Activated T-cell treated with anti-CD3 and anti-CD28 coated beads, Interleukin-2, amount 50 U/mL, for 4 hours (primary cell): ENCODE measurements at regions not wholly inside any gene's neighbourhood (a gene's known extent, or its start where the extent isn't known, plus 50 kb on each side); places are given as distances from the start of the nearest gene placed in this dataset.
"Not testable (repeated sequence)": the region's sequence is repeated elsewhere in the genome, so short reads cannot be mapped to it uniquely, and the experiment has no call there.

Experiments used
- ATAC-seq, 2 donors: fragments of 200-7000 bp; cut with Tn5 transposase; one replicate each; pipeline ENCODE4 v1.10.0; 2021
- DNase-seq: peaks from one replicate; pipeline ENCODE4 v3.0.0-alpha.2; 2020
- H3K27me3 Mint-ChIP-seq: one replicate; pipeline ENCODE4 v1.8.0; 2021; ENCODE audit warnings: low read depth, mixed read lengths
- H3K36me3 Mint-ChIP-seq: one replicate; pipeline ENCODE4 v1.8.0; 2022; ENCODE audit warnings: mixed read lengths; ENCODE audit not compliant: insufficient read depth
- H3K4me1 Mint-ChIP-seq: one replicate; pipeline ENCODE4 v1.8.0; 2021; ENCODE audit warnings: low read depth, mixed read lengths
- H3K4me3 Mint-ChIP-seq: one replicate; pipeline ENCODE4 v1.8.0; 2021; ENCODE audit warnings: mild to moderate bottlenecking, moderate library complexity, mixed read lengths
- H3K9me3 Mint-ChIP-seq: one replicate; pipeline ENCODE4 v1.8.0; 2021; ENCODE audit warnings: mixed read lengths

DNA sequence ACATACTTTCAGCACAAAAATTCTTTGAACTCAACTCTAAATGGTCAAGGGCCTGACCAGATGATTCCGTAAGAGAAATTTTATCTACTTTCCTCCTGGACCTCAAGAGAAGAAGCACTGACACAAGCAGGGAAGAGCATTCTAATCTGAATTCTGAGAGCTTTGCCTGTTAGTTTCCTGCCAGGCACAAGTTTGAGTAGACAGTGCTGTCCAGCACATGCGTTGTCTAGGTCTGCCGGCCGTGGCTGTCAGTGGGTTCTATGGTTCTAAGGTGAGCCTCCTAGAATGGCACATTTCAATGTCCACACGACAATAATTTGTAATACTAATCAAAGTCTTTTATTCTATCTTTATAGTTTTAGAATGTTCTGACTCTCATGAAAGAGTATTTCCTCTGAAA lies 91.9 kb downstream of the RFPL4B start:
- H3K27me3 Mint-ChIP-seq, result no peaks in the 10 kb centered on the region
- H3K4me3 Mint-ChIP-seq, result no peak overlapping the region
- no peaks in the 10 kb centered on the region for H3K36me3 Mint-ChIP-seq
- ATAC-seq (no peak), DNase-seq (no peak)
- no peaks in the 10 kb centered on the region for H3K9me3 Mint-ChIP-seq
- no peaks in the 10 kb centered on the region for H3K4me1 Mint-ChIP-seq

DNA sequence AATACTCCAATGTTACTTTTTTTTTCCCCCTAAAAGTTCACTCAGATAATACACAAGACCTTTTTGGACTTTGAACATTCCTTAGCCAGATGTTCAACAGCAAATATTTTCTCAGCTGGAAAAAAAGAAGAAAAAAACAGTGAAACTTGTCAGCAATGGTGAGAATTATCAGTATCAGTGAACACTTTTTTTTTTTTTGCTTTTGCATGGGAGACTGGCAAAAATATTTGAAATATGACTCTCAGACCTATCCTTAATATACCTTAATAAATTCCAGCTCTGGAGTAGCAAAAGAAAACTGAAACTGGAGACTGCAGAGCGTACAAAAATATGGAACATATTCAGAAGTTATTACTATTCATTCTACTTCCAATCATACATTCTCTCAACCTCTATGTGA lies 92.3 kb downstream of the RFPL4B start:
- H3K9me3 Mint-ChIP-seq, result no peaks in the 10 kb centered on the region
- H3K4me3 Mint-ChIP-seq, result no peak overlapping the region
- ATAC-seq (no peak), DNase-seq (no peak)
- no peaks in the 10 kb centered on the region for H3K27me3 Mint-ChIP-seq
- H3K4me1 Mint-ChIP-seq, result no peaks in the 10 kb centered on the region
- H3K36me3 Mint-ChIP-seq, result no peaks in the 10 kb centered on the region

- ATAC-seq, result no peak
- Mint-ChIP-seq H3K4me1 (no peaks in the 10 kb centered on the region), H3K27me3 (no peaks in the 10 kb centered on the region), H3K9me3 (no peaks in the 10 kb centered on the region), H3K36me3 (no peaks in the 10 kb centered on the region), H3K4me3 (no peak overlapping the region)
- no peak for DNase-seq
Observed at GRCh38 chr6:112441607-112442006, 94.5 kb downstream of the RFPL4B start.

DNA sequence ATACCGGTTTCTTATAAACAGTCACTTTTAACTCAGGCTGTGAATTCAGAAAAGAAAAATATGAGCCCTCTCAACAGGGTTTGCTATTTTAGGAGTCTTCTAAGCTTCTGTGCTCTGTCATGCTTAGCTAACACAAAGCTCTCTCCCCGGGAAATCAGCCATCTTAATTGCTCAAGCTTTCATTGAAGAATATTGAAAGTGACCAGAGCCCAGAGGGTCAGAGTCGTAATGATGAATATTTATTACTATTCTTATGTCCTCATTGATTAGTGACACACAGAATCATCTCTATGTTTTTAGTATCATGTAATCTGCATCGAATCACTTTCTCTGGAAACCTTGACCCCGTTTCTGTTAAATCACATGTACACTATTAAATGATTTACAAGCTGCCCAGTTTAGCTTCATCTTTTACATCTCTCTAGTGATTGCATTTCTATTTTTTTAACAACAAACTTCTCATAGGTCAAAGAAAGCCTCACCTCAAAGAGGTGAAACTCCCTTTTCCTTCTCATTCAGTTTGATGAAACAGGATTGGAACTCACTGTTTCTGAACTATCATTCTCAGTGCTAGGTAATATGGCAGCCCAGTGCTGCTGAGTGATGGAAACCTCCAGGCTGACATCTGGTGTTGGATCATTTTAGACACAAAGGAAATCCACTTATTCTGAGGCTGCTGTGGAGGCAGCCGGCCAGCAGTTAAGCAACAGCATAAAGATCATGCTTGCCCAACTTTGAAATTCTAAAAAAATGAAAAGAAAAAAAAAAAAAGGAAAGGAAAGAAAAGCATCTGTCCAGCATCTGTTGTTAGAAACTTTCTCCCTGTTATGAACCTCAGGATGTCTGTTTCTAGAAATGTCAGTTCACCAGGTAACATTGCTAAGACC lies 96.3 kb downstream of the RFPL4B start:
- Mint-ChIP-seq H3K36me3 (no peaks in the 10 kb centered on the region), H3K9me3 (no peaks in the 10 kb centered on the region), H3K4me3 (no peak overlapping the region), H3K27me3 (no peaks in the 10 kb centered on the region), H3K4me1 (no peaks in the 10 kb centered on the region)
- DNase-seq (no peak), ATAC-seq (no peak)

DNA sequence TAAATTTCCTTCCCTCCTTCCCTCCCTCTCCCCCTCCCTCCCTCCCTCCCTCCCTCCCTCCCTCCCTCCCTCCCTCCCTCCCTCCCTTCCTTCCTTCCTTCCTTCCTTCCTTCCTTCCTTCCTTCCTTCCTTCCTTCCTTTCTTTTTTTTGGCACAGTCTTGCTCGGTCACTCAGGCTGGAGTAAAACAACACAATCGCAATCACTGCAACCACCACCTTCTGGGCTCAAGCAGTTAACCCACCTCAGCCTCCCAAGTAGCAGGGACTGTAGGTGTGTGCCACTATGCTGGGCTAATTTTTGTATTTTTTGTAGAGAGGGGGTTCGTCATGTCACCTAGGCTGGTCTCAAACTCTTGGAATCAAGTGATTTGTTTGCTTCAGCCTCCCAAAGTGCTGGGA lies 101.7 kb downstream of the RFPL4B start:
- not testable (repeated sequence) for H3K36me3 Mint-ChIP-seq, H3K4me1 Mint-ChIP-seq, ATAC-seq, H3K27me3 Mint-ChIP-seq, DNase-seq, H3K4me3 Mint-ChIP-seq, H3K9me3 Mint-ChIP-seq

- H3K27me3 Mint-ChIP-seq, result no peaks in the 10 kb centered on the region
- ATAC-seq (no peak), DNase-seq (no peak)
- no peak overlapping the region for H3K4me3 Mint-ChIP-seq
- H3K4me1 Mint-ChIP-seq, result no peaks in the 10 kb centered on the region
- H3K9me3 Mint-ChIP-seq, result peaks cover 8% of the 10 kb centered on the region
- no peaks in the 10 kb centered on the region for H3K36me3 Mint-ChIP-seq
Observed at GRCh38 chr6:112450663-112451062, 103.5 kb downstream of the RFPL4B start.

DNA sequence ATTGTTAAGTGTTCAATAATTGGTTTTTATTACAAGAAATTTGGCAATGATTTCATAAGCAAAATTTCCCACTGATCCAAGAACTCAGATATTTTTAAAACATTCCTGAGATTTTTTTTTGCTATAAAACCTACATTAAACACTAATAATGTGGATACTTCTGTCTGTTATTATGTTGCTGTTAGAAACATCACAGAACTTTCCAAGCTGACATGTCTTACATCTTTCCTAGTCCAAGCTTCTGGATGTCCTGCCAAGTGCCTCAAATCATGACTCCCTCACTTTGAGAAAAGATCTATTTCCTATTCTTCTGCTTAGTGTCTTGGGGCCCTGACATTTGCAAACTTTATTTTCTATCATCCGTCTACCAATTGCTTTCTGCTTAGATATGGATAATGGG lies 110.8 kb downstream of the RFPL4B start:
- no peaks in the 10 kb centered on the region for H3K27me3 Mint-ChIP-seq
- H3K4me3 Mint-ChIP-seq, result no peak overlapping the region
- DNase-seq, result no peak
- H3K36me3 Mint-ChIP-seq, result no peaks in the 10 kb centered on the region
- H3K4me1 Mint-ChIP-seq, result no peaks in the 10 kb centered on the region
- H3K9me3 Mint-ChIP-seq, result no peaks in the 10 kb centered on the region
- ATAC-seq, result no peak

DNA sequence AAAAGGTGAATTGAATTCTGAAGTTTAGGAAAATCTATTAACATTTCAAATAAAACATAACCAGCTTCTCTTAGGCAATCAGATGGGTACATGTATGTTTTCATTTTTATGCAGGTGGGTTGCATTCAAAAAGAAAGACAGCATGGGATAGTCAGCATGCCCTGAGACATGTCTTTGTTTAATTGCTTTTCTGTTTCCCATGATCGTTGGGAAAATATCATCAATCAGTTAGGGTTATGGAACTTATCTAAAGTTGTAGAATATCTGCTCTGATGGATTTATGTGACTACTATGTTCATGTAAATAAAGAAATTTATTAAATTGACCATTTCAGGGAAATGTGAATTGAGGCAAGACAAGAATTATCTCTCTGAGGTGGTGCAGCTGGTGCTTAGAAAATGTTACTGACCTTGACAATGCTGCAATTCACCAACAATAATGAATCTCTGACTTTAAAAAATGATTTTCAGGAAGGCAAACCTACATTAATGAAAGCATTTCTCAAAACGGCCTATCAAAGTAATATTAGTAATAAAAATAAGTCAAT lies 112.7 kb downstream of the RFPL4B start:
- H3K36me3 Mint-ChIP-seq, result no peaks in the 10 kb centered on the region
- ATAC-seq (no peak), DNase-seq (no peak)
- no peaks in the 10 kb centered on the region for H3K9me3 Mint-ChIP-seq
- no peak overlapping the region for H3K4me3 Mint-ChIP-seq
- H3K27me3 Mint-ChIP-seq, result no peaks in the 10 kb centered on the region
- no peaks in the 10 kb centered on the region for H3K4me1 Mint-ChIP-seq

- H3K36me3 Mint-ChIP-seq, result no peaks in the 10 kb centered on the region
- no peak overlapping the region for H3K4me3 Mint-ChIP-seq
- no peaks in the 10 kb centered on the region for H3K4me1 Mint-ChIP-seq
- DNase-seq (no peak), ATAC-seq (no peak)
- H3K9me3 Mint-ChIP-seq, result no peaks in the 10 kb centered on the region
- no peaks in the 10 kb centered on the region for H3K27me3 Mint-ChIP-seq
Observed at GRCh38 chr6:112464901-112465665, 118.0 kb downstream of the RFPL4B start.

GRCh38 chr6:112466373-112467151 lies 119.4 kb downstream of the RFPL4B start:
- no peak for ATAC-seq
- H3K4me1 Mint-ChIP-seq, result no peaks in the 10 kb centered on the region
- no peak for DNase-seq
- no peaks in the 10 kb centered on the region for H3K27me3 Mint-ChIP-seq
- H3K9me3 Mint-ChIP-seq, result no peaks in the 10 kb centered on the region
- H3K4me3 Mint-ChIP-seq, result no peak overlapping the region
- H3K36me3 Mint-ChIP-seq, result no peaks in the 10 kb centered on the region

GRCh38 chr6:112468359-112468758 lies 121.2 kb downstream of the RFPL4B start:
- no peak for ATAC-seq
- no peaks in the 10 kb centered on the region for H3K9me3 Mint-ChIP-seq
- H3K4me1 Mint-ChIP-seq, result no peaks in the 10 kb centered on the region
- H3K36me3 Mint-ChIP-seq, result no peaks in the 10 kb centered on the region
- DNase-seq, result no peak
- H3K27me3 Mint-ChIP-seq, result no peaks in the 10 kb centered on the region
- H3K4me3 Mint-ChIP-seq, result no peak overlapping the region

DNA sequence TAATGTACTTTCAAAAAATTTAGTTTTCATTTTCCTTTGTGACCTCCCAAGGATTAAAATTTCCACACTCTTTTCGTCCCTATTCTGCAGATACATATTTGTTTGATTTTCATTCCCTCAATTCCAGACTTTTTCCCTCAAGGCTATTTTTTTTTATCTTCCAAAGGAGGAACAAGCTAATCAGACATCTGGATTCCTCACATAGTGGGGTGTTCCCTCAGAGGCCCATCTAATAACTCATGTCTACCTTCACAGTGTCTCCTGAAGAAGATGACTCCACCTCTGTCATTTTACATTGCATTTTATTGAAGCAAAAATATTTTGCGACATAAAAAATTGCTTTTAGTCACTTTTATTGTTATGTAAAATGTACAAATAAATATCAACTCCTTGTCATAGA lies 122.2 kb downstream of the RFPL4B start:
- no peak for DNase-seq
- Mint-ChIP-seq H3K4me1 (no peaks in the 10 kb centered on the region), H3K27me3 (no peaks in the 10 kb centered on the region), H3K4me3 (no peak overlapping the region), H3K9me3 (no peaks in the 10 kb centered on the region), H3K36me3 (no peaks in the 10 kb centered on the region)
- ATAC-seq, result no peak

- Mint-ChIP-seq H3K27me3 (no peaks in the 10 kb centered on the region), H3K4me1 (no peaks in the 10 kb centered on the region), H3K36me3 (no peaks in the 10 kb centered on the region), H3K9me3 (no peaks in the 10 kb centered on the region), H3K4me3 (no peak overlapping the region)
- ATAC-seq (no peak), DNase-seq (no peak)
Observed at GRCh38 chr6:112470376-112470775, 123.2 kb downstream of the RFPL4B start.

- Mint-ChIP-seq H3K4me1 (no peaks in the 10 kb centered on the region), H3K27me3 (no peaks in the 10 kb centered on the region), H3K36me3 (no peaks in the 10 kb centered on the region), H3K9me3 (no peaks in the 10 kb centered on the region), H3K4me3 (no peak overlapping the region)
- DNase-seq (no peak), ATAC-seq (no peak)
Observed at GRCh38 chr6:112470950-112471349, 123.8 kb downstream of the RFPL4B start.
